Adrenal gland (tissue), 9 donors: ENCODE measurements at regions not wholly inside any gene's neighbourhood (a gene's known extent, or its start where the extent isn't known, plus 50 kb on each side); places are given as distances from the start of the nearest gene placed in this dataset.

Experiments
- DNase-seq, 7 donors: peaks; one replicate each; pipeline ENCODE4 v3.0.0-alpha.2; 2019 to 2020
- H3K27ac ChIP-seq, 5 donors: fragments of 200-600 bp; sonication (generic) in 4 of 5; 1 replicate in 3 of 5; 2 replicates in 2 of 5; pipeline versions ENCODE4 v1.5.1 to v1.8.0; 2016 to 2020; ENCODE audit warnings: mild to moderate bottlenecking in 1 of 5
- H3K27me3 ChIP-seq: fragments of 200-600 bp; 2 replicates; pipeline ENCODE4 v1.8.0; 2021
- H3K36me3 ChIP-seq, 2 donors: fragments of 200-600 bp; replicated peaks in 1 of 2; 1 replicate in 1 of 2; 2 replicates in 1 of 2; pipeline versions ENCODE4 v1.5.1 to v1.8.0; 2018 to 2022
- H3K4me1 ChIP-seq, 2 donors: fragments of 200-600 bp; replicated peaks in 1 of 2; 1 replicate in 1 of 2; 2 replicates in 1 of 2; pipeline versions ENCODE4 v1.5.1 to v1.8.0; 2018 to 2021
- H3K4me3 ChIP-seq, 4 donors: fragments of 200-600 bp; sonication (generic) in 3 of 4; one replicate each; pipeline ENCODE4 v1.5.1; 2016 to 2018
- H3K9me3 ChIP-seq, 3 donors: fragments of 200-600 bp; sonication (generic) in 1 of 3; replicated peaks in 1 of 3; 1 replicate in 2 of 3; 2 replicates in 1 of 3; pipeline versions ENCODE4 v1.5.1 to v1.8.0; 2016 to 2021
- CTCF ChIP-seq, 6 experiments: fragments of 450-650 bp in 4 of 6; fragments of 200-600 bp in 2 of 6; sonication (generic) in 1 of 6; IDR thresholded peaks; 1 replicate in 5 of 6; 2 replicates in 1 of 6; pipeline versions ENCODE4 v1.5.1 to v1.8.0; 2016 to 2021; ENCODE audit warnings: antibody characterized with exemption in 6 of 6, mild to moderate bottlenecking in 2 of 6, moderate library complexity in 1 of 6
- POLR2A ChIP-seq, 2 donors: fragments of 450-650 bp; IDR thresholded peaks; one replicate each; pipeline ENCODE4 v1.6.1; 2017; ENCODE audit warnings: antibody characterized with exemption in 2 of 2, mild to moderate bottlenecking in 2 of 2, moderate library complexity in 1 of 2
- WGBS, 4 donors: extraction: QIAGEN DNeasy Blood & Tissue Kit in 2 of 4; methylation state at CpG; one replicate each; pipeline versions ENCODE4 v1.1.5 to v1.1.7; 2013 to 2017; 5-methylcytosine and 5-hydroxymethylcytosine counted together
- intact Hi-C, 2 donors: fragments of 100-400 bp; cut with DNase I; formaldehyde crosslinking; loops; one replicate each; pipeline versions ENCODE4 v1.14.1 to v1.15.0; 2022 to 2023
- donor health status: healthy with polysubstance abuse.
- donor health status: Bipolar disorder and iron deficiency.
- donor health status: DM: yes; HTN: yes; CAD: no.
- donor health status: DM: no; HTN: no; CAD: no.
- donor health status: DM: no; HTN: no; CAD: no.

GRCh38 chr1:147849098-147849895, 53.3 kb upstream of the GJA8 start:
- Histone ChIP-seq H3K4me1 (peaks cover 0 to 9% of the 10 kb centered on the region in 2 donors), H3K4me3 (no peak overlapping the region), H3K27me3 (no peaks in the 10 kb centered on the region), H3K9me3 (no peaks in the 10 kb centered on the region), H3K36me3 (no peaks in the 10 kb centered on the region), H3K27ac (no peak overlapping the region)
- WGBS, 4 donors = 70 to 82% (median 75%) methylated on average over 4 of the region's 4 CpGs
- no peak for TF ChIP-seq POLR2A (IDR thresholded peaks at IDR 0.05)
- no peak for TF ChIP-seq CTCF (IDR thresholded peaks at IDR 0.05)
- intact Hi-C loops = no loop called here
- no peak for DNase-seq

GRCh38 chr1:147850737-147851136, 51.9 kb upstream of the GJA8 start:
- Histone ChIP-seq H3K27ac (no peak overlapping the region), H3K27me3 (no peaks in the 10 kb centered on the region), H3K36me3 (no peaks in the 10 kb centered on the region), H3K4me1 (peaks cover 0 to 9% of the 10 kb centered on the region in 2 donors), H3K4me3 (no peak overlapping the region), H3K9me3 (no peaks in the 10 kb centered on the region)
- TF ChIP-seq CTCF (IDR thresholded peaks at IDR 0.05) = no peak
- TF ChIP-seq POLR2A (IDR thresholded peaks at IDR 0.05) = no peak
- DNase-seq = no peak
- intact Hi-C loops = no loop called here
- 93 to 96% (median 95%) methylated on average over 1 of the region's 1 CpG for WGBS, 4 donors

GRCh38 chr1:147851149-147851548, 51.4 kb upstream of the GJA8 start:
- H3K9me3 ChIP-seq = no peaks in the 10 kb centered on the region
- H3K4me1 ChIP-seq = peaks cover 0 to 9% of the 10 kb centered on the region in 2 donors
- H3K27me3 ChIP-seq = no peaks in the 10 kb centered on the region
- TF ChIP-seq POLR2A (IDR thresholded peaks at IDR 0.05) (no peak), CTCF (IDR thresholded peaks at IDR 0.05) (no peak)
- no peak overlapping the region for H3K27ac ChIP-seq
- 79 to 98% (median 86%) methylated on average over 2 of the region's 2 CpGs for WGBS, 4 donors
- intact Hi-C loops = no loop called here
- H3K4me3 ChIP-seq = no peak overlapping the region
- DNase-seq = no peak
- no peaks in the 10 kb centered on the region for H3K36me3 ChIP-seq

- DNase-seq = peak in 6 of 7 donors; percentile 35 to 55 (median 46)
- Histone ChIP-seq H3K27ac (peak overlapping the region in 1 of 5 donors; percentile 34), H3K27me3 (no peaks in the 10 kb centered on the region), H3K36me3 (no peaks in the 10 kb centered on the region), H3K4me3 (no peak overlapping the region), H3K4me1 (peaks cover 0 to 9% of the 10 kb centered on the region in 2 donors), H3K9me3 (no peaks in the 10 kb centered on the region)
- intact Hi-C loops = no loop called here
- WGBS, 4 donors = 17 to 70% (median 42%) methylated on average over 1 of the region's 1 CpG
- TF ChIP-seq CTCF (IDR thresholded peaks at IDR 0.05) (no peak), POLR2A (IDR thresholded peaks at IDR 0.05) (no peak)
Observed at GRCh38 chr1:147852706-147853225, 49.8 kb upstream of the GJA8 start.
